Esophagus muscularis mucosa (tissue), 4 donors: ENCODE measurements at regions not wholly inside any gene's neighbourhood (a gene's known extent, or its start where the extent isn't known, plus 50 kb on each side); places are given as distances from the start of the nearest gene placed in this dataset.

ENCODE experiments used
- CTCF ChIP-seq, 3 experiments: fragments of 200-600 bp in 2 of 3; fragments of 450-650 bp in 1 of 3; sonication (generic) in 2 of 3; IDR thresholded peaks; one replicate each; pipeline ENCODE4 v1.5.1; 2017 to 2019; ENCODE audit warnings: antibody characterized with exemption in 3 of 3, mild to moderate bottlenecking in 2 of 3, moderate library complexity in 1 of 3
- EP300 ChIP-seq: sonication (generic); formaldehyde crosslinking; IDR thresholded peaks from one replicate; pipeline ENCODE4 v1.6.1; 2017; ENCODE audit warnings: antibody characterized with exemption
- POLR2A ChIP-seq: fragments of 450-650 bp; IDR thresholded peaks from one replicate; pipeline ENCODE4 v1.6.1; 2017; ENCODE audit warnings: antibody characterized with exemption, moderate library complexity, mild to moderate bottlenecking, low read depth
- POLR2AphosphoS5 ChIP-seq, 2 donors: sonication (generic); formaldehyde crosslinking; IDR thresholded peaks; one replicate each; pipeline ENCODE4 v1.6.1; 2017; ENCODE audit warnings: antibody characterized with exemption in 2 of 2

GRCh38 chr10:121098211-121098610 lies 247.0 kb downstream of the WDR11 start:
- no peak for TF ChIP-seq CTCF (IDR thresholded peaks at IDR 0.05)
- TF ChIP-seq POLR2AphosphoS5 (IDR thresholded peaks at IDR 0.05): no peak
- TF ChIP-seq EP300: no peak
- TF ChIP-seq POLR2A: no peak
